RCC 7860 (cell line): ENCODE measurements at regions not wholly inside any gene's neighbourhood (a gene's known extent, or its start where the extent isn't known, plus 50 kb on each side); places are given as distances from the start of the nearest gene placed in this dataset.
"Not testable (repeated sequence)": the region's sequence is repeated elsewhere in the genome, so short reads cannot be mapped to it uniquely, and the experiment has no call there.

ENCODE experiments used
- DNase-seq: peaks from one replicate; pipeline ENCODE4 v3.0.0-alpha.2; 2015; ENCODE audit warnings: low spot score
- FAIRE-seq: peaks from 2 replicates; lab custom pipeline; 2012; peaks lifted over from hg19 to GRCh38; lab: Jason Lieb, UNC

- DNase-seq (no peak), FAIRE-seq (no peak)
Observed at GRCh38 chr1:244315996-244316395, 135.7 kb downstream of the ADSS2 start.

GRCh38 chr1:244316407-244316806 is 135.3 kb downstream of the ADSS2 start:
- DNase-seq (no peak), FAIRE-seq (no peak)

- FAIRE-seq, result no peak
Observed at GRCh38 chr1:244316986-244317655, 134.6 kb downstream of the ADSS2 start.

GRCh38 chr1:244318078-244318477 is 133.6 kb downstream of the ADSS2 start:
- DNase-seq (no peak), FAIRE-seq (no peak)

More at GRCh38 chr1:244316986-244317655, 134.6 kb downstream of the ADSS2 start:
- DNase-seq, result no peak

GRCh38 chr1:244318512-244318911 is 133.2 kb downstream of the ADSS2 start:
- DNase-seq (no peak), FAIRE-seq (no peak)

- FAIRE-seq (peak; percentile 69), DNase-seq (peak; percentile 81)
Observed at GRCh38 chr1:244319283-244320132, 132.2 kb downstream of the ADSS2 start.

GRCh38 chr1:244322181-244322580 is 129.5 kb downstream of the ADSS2 start:
- no peak for DNase-seq
- no peak for FAIRE-seq

- peak; percentile 89 for DNase-seq
- peak; percentile 91 for FAIRE-seq
Observed at GRCh38 chr1:244322791-244323521, 128.8 kb downstream of the ADSS2 start.

GRCh38 chr1:244324176-244324883 is 127.4 kb downstream of the ADSS2 start:
- DNase-seq (no peak), FAIRE-seq (no peak)

- no peak for DNase-seq
- no peak for FAIRE-seq
Observed at GRCh38 chr1:244325056-244325758, 126.5 kb downstream of the ADSS2 start.

GRCh38 chr1:244326757-244327156 is 125.0 kb downstream of the ADSS2 start:
- FAIRE-seq (no peak), DNase-seq (no peak)

GRCh38 chr1:244327533-244327932 is 124.2 kb downstream of the ADSS2 start:
- FAIRE-seq, result no peak
- DNase-seq, result no peak

- peak; percentile 2 for FAIRE-seq
- no peak for DNase-seq
Observed at GRCh38 chr1:244328476-244328875, 123.2 kb downstream of the ADSS2 start.

- FAIRE-seq (peak; percentile 61), DNase-seq (peak; percentile 17)
Observed at GRCh38 chr1:244329591-244330317, 122.0 kb downstream of the ADSS2 start.

- FAIRE-seq (no peak), DNase-seq (no peak)
Observed at GRCh38 chr1:244330318-244330625, 121.4 kb downstream of the ADSS2 start.

GRCh38 chr1:244332761-244333160 is 118.9 kb downstream of the ADSS2 start:
- not testable (repeated sequence) for DNase-seq, FAIRE-seq

GRCh38 chr1:244334315-244334714 is 117.4 kb downstream of the ADSS2 start:
- not testable (repeated sequence) for FAIRE-seq

GRCh38 chr1:244334842-244335241 is 116.9 kb downstream of the ADSS2 start:
- not testable (repeated sequence) for DNase-seq, FAIRE-seq

More at GRCh38 chr1:244334315-244334714, 117.4 kb downstream of the ADSS2 start:
- not testable (repeated sequence) for DNase-seq

GRCh38 chr1:244335456-244335855 is 116.3 kb downstream of the ADSS2 start:
- no peak for DNase-seq

More at GRCh38 chr1:244335456-244335855, 116.3 kb downstream of the ADSS2 start:
- FAIRE-seq, result no peak
